IPS DF 6.9 (cell line): ENCODE measurements at regions not wholly inside any gene's neighbourhood (a gene's known extent, or its start where the extent isn't known, plus 50 kb on each side); places are given as distances from the start of the nearest gene placed in this dataset.
"Not testable (repeated sequence)": the region's sequence is repeated elsewhere in the genome, so short reads cannot be mapped to it uniquely, and the experiment has no call there.

ENCODE experiments used
- DNase-seq: peaks from one replicate; pipeline ENCODE4 v3.0.0-alpha.2; 2013; ENCODE audit warnings: low read depth, low spot score
- H3K27ac ChIP-seq: one replicate; pipeline ENCODE4 v1.5.1; 2013; ENCODE audit warnings: low read length, control low read depth
- H3K27me3 ChIP-seq: 2 replicates; pipeline ENCODE4 v1.6.1; 2013; ENCODE audit warnings: mild to moderate bottlenecking, low read length; ENCODE audit not compliant: control insufficient read depth, insufficient read depth
- H3K36me3 ChIP-seq: 2 replicates; pipeline ENCODE4 v1.6.1; 2013; ENCODE audit warnings: low read length; ENCODE audit not compliant: control insufficient read depth, insufficient read depth
- H3K4me1 ChIP-seq: 2 replicates; pipeline ENCODE4 v1.6.1; 2013; ENCODE audit warnings: low read length; ENCODE audit not compliant: control insufficient read depth, insufficient read depth
- H3K4me3 ChIP-seq: 2 replicates; pipeline ENCODE4 v1.5.1; 2013; ENCODE audit warnings: mild to moderate bottlenecking, low read length
- H3K9me3 ChIP-seq: 2 replicates; pipeline ENCODE4 v1.6.1; 2013; ENCODE audit warnings: low read length, inconsistent platforms; ENCODE audit not compliant: control insufficient read depth, insufficient read depth
- WGBS: extraction: QIAGEN DNeasy Blood & Tissue Kit; methylation state at CpG from one replicate; pipeline ENCODE4 v1.1.7; 2013; ENCODE audit warnings: mixed read lengths, missing lambda C conversion rate; ENCODE audit not compliant: insufficient read length, insufficient coverage; 5-methylcytosine and 5-hydroxymethylcytosine counted together

DNA sequence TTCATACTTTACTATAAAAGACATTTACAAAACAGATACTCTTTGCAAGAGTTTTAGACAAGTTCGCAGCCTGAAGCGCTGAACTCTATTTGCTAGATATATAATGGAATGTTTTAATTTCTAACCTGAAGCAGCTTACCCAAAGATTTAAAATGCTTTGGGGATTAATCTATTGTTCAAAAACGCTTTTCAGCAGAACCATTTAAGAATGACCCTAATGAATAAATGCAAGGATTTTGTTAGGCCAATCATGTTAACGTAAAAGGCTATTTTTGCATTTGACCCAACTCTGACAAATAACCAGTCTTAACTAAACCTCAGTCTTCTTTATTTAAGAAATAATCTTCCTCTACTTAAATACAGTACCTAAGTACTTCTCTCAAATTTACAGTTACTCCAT lies 406.7 kb upstream of the POT1 start:
- no peak for DNase-seq
- Histone ChIP-seq H3K9me3 (no peaks in the 10 kb centered on the region), H3K36me3 (no peaks in the 10 kb centered on the region), H3K27ac (no peak overlapping the region), H3K27me3 (no peaks in the 10 kb centered on the region), H3K4me1 (peaks cover 1% of the 10 kb centered on the region; the same call in 1 of the 2 replicates), H3K4me3 (no peak overlapping the region)
- no CpG with 5 or more reads among the region's 4 CpGs for WGBS

DNA sequence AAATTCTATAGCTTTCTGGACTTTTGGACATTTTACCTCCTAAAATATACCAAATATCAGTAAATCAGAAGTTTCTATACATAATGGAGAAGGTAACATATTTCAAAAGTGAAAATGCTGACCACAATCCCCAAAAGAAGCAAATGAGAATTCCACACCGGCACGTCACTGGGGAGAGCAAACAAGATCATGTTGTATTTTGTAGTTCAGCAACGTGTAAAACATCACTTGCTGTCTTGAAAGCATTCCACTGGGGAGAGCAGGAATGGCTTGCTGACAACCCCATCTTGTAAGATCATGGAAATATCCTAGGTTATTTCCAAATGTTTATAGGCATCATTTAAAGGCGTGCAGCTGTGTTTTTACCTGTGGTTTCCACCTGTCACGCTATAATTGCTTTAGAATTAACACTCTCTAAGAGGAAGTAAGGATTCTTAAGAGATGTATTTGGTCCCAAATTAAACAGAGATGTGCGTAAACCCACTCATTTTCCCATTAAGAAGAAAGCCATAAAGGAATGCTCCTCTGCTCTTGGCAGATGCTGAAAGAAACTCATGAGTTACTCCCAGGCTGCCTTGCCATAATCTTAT lies 397.1 kb upstream of the POT1 start:
- no peaks in the 10 kb centered on the region for H3K9me3 ChIP-seq
- no peaks in the 10 kb centered on the region for H3K36me3 ChIP-seq
- no peaks in the 10 kb centered on the region for H3K27me3 ChIP-seq
- WGBS = no CpG with 5 or more reads among the region's 6 CpGs
- H3K4me1 ChIP-seq = no peaks in the 10 kb centered on the region
- DNase-seq = no peak
- H3K27ac ChIP-seq = no peak overlapping the region
- H3K4me3 ChIP-seq = no peak overlapping the region

DNA sequence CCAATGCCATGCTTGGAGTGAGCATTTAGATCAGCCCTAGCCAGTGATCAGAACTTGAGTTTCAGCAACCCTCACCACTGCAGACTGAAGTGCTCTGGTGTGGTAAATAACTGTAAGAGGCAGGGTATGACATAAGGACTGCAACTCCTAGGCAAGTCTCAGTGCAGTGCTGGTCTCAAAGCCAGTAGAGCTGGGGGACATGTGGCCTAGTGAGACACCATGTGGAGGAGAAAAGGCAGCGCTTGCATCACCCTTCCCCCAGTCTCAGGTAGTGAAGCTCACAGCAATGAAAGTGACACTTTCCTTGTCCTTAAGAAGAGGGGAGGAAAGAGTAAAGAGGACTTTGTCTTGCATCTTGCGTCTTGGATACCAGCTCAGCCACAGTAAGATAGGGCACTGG lies 386.8 kb upstream of the POT1 start:
- Histone ChIP-seq H3K27ac (no peak overlapping the region), H3K4me1 (peaks cover 3% of the 10 kb centered on the region; the same call in 1 of the 2 replicates), H3K4me3 (no peak overlapping the region), H3K36me3 (no peaks in the 10 kb centered on the region), H3K27me3 (no peaks in the 10 kb centered on the region), H3K9me3 (peaks cover 3% of the 10 kb centered on the region; the same call in 1 of the 2 replicates)
- DNase-seq = peak; percentile 84
- WGBS = no CpG with 5 or more reads among the region's 2 CpGs

DNA sequence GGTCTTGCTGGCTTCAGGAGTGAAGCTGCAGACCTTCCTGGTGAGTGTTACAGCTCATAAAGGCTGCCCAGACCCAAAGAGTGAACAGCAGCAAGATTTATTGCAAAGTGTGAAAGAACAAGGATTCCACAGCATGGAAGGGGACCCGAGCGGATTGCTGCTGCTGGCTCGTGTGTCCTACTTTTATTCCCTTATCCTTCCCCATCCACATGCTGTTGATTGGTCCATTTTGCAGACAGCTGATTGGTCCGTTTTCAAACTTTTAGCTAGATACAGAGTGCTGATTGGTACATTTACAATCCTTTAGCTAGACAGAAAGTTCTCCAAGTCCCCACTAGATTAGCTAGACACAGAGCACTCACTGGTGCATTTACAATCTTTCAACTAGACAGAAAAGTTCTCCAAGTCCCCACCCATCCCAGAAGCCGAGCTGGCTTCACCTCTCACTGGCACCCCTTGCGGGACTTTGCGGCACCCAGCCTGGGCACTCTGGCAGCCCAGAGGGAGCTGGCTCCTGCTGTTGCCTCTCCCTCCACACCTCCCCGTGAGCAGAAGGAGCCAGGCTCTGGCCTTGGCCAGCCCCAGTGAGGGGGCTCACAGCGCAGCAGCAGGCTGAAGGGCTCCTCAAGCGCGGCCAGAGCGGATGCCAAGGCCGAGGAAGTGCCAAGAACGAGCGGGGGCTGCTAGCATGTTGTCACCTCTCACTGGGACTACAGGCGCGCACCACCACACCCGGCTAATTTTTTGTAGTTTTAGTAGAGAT lies 369.6 kb upstream of the POT1 start:
- Histone ChIP-seq H3K4me1 (no peaks in the 10 kb centered on the region), H3K4me3 (no peak overlapping the region), H3K9me3 (no peaks in the 10 kb centered on the region), H3K27me3 (no peaks in the 10 kb centered on the region), H3K27ac (no peak overlapping the region), H3K36me3 (no peaks in the 10 kb centered on the region)
- no CpG with 5 or more reads among the region's 18 CpGs for WGBS
- no peak for DNase-seq

DNA sequence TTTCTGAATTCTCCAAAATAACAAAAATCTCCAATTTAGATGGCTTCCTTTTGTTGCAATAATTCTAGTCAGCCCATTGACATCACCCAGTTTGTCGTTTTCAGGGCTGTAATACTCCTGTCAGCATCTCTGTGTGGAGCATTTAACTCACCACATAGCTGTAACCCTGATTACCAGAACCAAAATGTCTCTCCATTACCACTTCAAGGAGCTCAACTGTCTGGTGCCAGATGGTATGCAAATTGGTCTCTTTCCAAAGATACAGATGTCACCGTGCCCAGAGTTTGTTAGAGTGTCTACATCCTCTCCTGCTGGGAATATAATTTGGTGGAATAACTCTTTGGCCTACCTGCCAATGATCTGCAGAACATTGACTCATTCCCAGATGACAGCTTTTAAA lies 350.3 kb upstream of the POT1 start:
- no peaks in the 10 kb centered on the region for H3K27me3 ChIP-seq
- H3K4me3 ChIP-seq = no peak overlapping the region
- no CpG with 5 or more reads among the region's 2 CpGs for WGBS
- no peaks in the 10 kb centered on the region for H3K36me3 ChIP-seq
- no peaks in the 10 kb centered on the region for H3K4me1 ChIP-seq
- DNase-seq = no peak
- H3K27ac ChIP-seq = no peak overlapping the region
- H3K9me3 ChIP-seq = no peaks in the 10 kb centered on the region

DNA sequence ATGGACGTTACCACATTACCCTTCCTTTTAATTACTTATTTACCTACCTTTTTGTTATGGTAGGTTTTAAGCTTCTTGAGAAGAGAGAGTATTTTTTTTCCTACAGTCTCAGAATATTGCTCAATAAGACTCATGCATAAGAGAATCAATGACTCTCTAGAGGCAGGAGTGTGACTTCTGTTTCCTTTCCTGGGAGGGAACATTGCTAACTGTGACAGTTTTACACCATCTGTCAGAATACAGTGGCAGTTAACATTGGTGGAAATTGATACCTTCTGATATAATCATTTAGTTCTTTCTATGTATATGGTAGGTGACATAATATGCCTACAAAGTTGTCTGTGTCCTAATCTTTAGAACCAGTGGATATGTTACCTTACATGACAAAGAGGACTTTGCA lies 348.7 kb upstream of the POT1 start:
- Histone ChIP-seq H3K27ac (no peak overlapping the region), H3K36me3 (no peaks in the 10 kb centered on the region), H3K4me1 (no peaks in the 10 kb centered on the region), H3K27me3 (no peaks in the 10 kb centered on the region), H3K9me3 (no peaks in the 10 kb centered on the region), H3K4me3 (no peak overlapping the region)
- DNase-seq = no peak
- no CpG with 5 or more reads among the region's 1 CpG for WGBS

DNA sequence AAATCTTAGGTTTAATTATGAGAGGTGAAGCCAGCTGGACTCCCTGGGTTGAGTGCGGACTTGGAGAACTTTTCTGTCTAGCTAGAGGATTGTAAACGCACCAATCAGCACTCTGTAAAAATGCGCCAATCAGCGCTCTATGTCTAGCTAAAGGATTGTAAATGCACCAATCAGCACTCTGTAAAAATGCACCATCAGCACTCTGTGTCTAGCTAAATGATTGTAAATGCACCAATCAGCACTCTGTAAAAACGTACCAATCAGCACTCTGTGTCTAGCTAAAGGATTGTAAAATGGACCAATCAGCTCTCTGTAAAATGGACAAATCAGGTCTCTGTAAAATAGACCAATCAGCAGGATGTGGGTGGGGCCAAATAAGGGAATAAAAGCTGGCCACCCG lies 345.1 kb upstream of the POT1 start:
- H3K27me3 ChIP-seq, H3K9me3 ChIP-seq, H3K36me3 ChIP-seq, H3K4me3 ChIP-seq, H3K27ac ChIP-seq, DNase-seq, H3K4me1 ChIP-seq: not testable (repeated sequence)
- WGBS = no CpG with 5 or more reads among the region's 6 CpGs

DNA sequence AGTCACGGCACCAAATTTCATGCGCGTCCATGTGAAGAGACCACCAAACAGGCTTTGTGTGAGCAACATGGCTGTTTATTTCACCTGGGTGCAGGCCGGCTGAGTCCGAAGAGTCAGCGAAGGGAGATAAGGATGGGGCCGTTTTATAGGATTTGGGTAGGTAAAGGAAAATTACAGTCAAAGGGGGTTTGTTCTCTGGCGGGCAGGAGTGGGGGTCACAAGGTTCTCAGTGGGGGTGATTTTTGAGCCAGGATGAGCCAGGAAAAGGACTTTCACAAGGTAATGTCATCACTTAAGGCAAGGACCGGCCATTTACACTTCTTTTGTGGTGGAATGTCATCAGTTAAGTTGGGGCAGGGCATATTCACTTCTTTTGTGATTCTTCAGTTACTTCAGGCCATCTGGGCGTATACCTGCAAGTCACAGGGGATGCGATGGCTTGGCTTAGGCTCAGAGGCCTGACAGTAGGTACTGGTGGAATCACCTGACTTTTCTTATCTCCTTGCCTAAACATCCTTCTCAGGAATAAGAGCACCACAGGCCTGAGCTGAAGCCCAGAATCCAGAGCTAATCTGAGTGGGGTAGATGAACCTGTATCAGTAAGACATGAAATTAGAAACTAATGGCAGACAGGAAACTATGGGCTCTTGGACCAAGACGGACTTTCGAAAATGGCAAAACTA lies 334.7 kb upstream of the POT1 start:
- no CpG with 5 or more reads among the region's 13 CpGs for WGBS
- H3K4me3 ChIP-seq = not testable (repeated sequence)

DNA sequence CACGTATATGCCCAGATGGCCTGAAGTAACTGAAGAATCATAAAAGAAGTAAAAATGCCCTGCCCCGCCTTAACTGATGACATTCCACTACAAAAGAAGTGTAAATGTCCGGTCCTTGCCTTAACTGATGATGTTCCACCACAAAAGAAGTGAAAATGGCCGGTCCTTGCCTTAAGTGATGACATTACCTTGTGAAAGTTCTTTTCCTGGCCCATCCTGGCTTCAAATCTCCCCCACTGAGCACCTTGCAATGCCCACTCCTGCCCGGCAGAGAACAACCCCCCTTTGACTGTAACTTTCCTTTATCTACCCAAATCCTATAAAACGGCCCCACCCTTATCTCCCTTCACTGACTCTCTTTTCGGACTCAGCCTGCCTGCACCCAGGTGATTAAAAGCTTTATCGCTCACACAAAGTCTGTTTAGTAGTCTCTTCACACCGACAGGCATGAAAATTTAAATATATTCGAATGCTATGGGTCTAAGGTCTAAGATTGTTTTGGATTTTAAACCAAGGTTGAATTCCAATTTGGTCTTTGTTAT lies 329.3 kb upstream of the POT1 start:
- H3K4me1 ChIP-seq, DNase-seq, H3K4me3 ChIP-seq, H3K27me3 ChIP-seq, H3K27ac ChIP-seq, H3K36me3 ChIP-seq, H3K9me3 ChIP-seq: not testable (repeated sequence)
- WGBS = no CpG with 5 or more reads among the region's 10 CpGs

More for the DNA sequence above, 334.7 kb upstream of the POT1 start:
- not testable (repeated sequence) for H3K9me3 ChIP-seq, H3K27ac ChIP-seq, H3K4me1 ChIP-seq, H3K36me3 ChIP-seq, H3K27me3 ChIP-seq, DNase-seq

DNA sequence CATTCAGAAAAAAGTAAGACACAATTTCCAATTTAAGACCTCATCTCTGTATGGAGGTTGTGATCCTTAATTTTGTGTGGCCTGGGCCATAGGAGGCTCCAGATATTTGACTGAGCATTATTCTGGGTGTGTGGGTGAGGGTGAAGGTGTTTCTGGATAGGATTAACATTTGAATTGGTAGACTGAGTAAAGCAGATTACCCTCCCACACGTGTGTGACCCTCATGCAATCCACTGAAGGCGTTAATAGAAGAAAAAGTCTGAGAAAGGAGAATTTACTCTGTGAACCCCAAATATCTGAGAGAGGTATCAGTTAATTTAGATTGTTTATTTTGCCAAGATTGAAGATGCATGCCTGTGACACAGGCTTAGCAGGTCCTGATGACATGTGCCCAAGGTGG lies 328.0 kb upstream of the POT1 start:
- DNase-seq = no peak
- no CpG with 5 or more reads among the region's 2 CpGs for WGBS
- Histone ChIP-seq H3K9me3 (no peaks in the 10 kb centered on the region), H3K4me1 (peaks cover 2% of the 10 kb centered on the region; the same call in 1 of the 2 replicates), H3K36me3 (no peaks in the 10 kb centered on the region), H3K27ac (no peak overlapping the region), H3K4me3 (no peak overlapping the region), H3K27me3 (no peaks in the 10 kb centered on the region)
